Neural cell (in vitro differentiated cells): ENCODE measurements at regions not wholly inside any gene's neighbourhood (a gene's known extent, or its start where the extent isn't known, plus 50 kb on each side); places are given as distances from the start of the nearest gene placed in this dataset.

Experiments used
- EP300 ChIP-seq: fragments of 450-650 bp; conservative IDR thresholded peaks from 2 replicates; pipeline ENCODE4 v1.6.1; 2014; ENCODE audit warnings: antibody characterized with exemption, mild to moderate bottlenecking, moderate library complexity; ENCODE audit not compliant: poor library complexity, severe bottlenecking
- EZH2 ChIP-seq: fragments of 200-600, 300-800 bp; shearing (Covaris generic), sonication (generic); IDR thresholded peaks from 2 replicates; pipeline ENCODE4 v1.6.1; 2014; ENCODE audit warnings: antibody characterized with exemption, low read length, borderline replicate concordance, mild to moderate bottlenecking; ENCODE audit not compliant: insufficient read depth, poor library complexity, severe bottlenecking
- MXI1 ChIP-seq: fragments of 450-650 bp; conservative IDR thresholded peaks from 2 replicates; pipeline ENCODE4 v1.6.1; 2014; ENCODE audit warnings: antibody characterized with exemption, mild to moderate bottlenecking; ENCODE audit not compliant: poor library complexity, severe bottlenecking
- POLR2AphosphoS5 ChIP-seq: IDR thresholded peaks from 2 replicates; pipeline ENCODE4 v1.6.1; 2012
- TF ChIP-seq, protein P1 (sequence below): IDR thresholded peaks from 2 replicates; pipeline ENCODE4 v1.6.1; 2012; ENCODE audit warnings: borderline replicate concordance
- TF ChIP-seq, protein P2 (sequence below): fragments of 450-650 bp; IDR thresholded peaks from 2 replicates; pipeline ENCODE4 v1.5.1; 2014; ENCODE audit warnings: antibody characterized with exemption, mild to moderate bottlenecking, moderate library complexity; ENCODE audit not compliant: poor library complexity, severe bottlenecking

DNA sequence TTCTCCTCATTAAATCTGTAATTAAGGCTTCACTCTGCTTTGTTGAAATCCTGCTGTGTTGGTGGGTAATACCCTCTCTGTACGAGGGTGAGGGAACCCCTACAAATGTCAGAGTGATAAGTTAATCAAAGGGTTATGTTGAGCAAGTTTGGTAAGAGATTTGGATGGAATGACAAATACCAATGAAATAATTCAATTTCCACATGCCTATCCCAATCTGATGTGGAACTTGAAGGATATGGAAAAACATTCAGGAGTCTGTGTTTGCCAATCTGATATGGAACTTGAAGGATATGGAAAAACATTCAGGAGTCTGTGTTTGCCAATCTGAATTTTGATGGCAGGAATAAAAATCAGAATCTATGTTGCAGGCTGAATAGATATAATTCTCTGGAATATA, 910.2 kb downstream of the TUSC7 start:
- TF ChIP-seq, protein P1, sequence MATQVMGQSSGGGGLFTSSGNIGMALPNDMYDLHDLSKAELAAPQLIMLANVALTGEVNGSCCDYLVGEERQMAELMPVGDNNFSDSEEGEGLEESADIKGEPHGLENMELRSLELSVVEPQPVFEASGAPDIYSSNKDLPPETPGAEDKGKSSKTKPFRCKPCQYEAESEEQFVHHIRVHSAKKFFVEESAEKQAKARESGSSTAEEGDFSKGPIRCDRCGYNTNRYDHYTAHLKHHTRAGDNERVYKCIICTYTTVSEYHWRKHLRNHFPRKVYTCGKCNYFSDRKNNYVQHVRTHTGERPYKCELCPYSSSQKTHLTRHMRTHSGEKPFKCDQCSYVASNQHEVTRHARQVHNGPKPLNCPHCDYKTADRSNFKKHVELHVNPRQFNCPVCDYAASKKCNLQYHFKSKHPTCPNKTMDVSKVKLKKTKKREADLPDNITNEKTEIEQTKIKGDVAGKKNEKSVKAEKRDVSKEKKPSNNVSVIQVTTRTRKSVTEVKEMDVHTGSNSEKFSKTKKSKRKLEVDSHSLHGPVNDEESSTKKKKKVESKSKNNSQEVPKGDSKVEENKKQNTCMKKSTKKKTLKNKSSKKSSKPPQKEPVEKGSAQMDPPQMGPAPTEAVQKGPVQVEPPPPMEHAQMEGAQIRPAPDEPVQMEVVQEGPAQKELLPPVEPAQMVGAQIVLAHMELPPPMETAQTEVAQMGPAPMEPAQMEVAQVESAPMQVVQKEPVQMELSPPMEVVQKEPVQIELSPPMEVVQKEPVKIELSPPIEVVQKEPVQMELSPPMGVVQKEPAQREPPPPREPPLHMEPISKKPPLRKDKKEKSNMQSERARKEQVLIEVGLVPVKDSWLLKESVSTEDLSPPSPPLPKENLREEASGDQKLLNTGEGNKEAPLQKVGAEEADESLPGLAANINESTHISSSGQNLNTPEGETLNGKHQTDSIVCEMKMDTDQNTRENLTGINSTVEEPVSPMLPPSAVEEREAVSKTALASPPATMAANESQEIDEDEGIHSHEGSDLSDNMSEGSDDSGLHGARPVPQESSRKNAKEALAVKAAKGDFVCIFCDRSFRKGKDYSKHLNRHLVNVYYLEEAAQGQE, result no peak
- TF ChIP-seq, protein P2, sequence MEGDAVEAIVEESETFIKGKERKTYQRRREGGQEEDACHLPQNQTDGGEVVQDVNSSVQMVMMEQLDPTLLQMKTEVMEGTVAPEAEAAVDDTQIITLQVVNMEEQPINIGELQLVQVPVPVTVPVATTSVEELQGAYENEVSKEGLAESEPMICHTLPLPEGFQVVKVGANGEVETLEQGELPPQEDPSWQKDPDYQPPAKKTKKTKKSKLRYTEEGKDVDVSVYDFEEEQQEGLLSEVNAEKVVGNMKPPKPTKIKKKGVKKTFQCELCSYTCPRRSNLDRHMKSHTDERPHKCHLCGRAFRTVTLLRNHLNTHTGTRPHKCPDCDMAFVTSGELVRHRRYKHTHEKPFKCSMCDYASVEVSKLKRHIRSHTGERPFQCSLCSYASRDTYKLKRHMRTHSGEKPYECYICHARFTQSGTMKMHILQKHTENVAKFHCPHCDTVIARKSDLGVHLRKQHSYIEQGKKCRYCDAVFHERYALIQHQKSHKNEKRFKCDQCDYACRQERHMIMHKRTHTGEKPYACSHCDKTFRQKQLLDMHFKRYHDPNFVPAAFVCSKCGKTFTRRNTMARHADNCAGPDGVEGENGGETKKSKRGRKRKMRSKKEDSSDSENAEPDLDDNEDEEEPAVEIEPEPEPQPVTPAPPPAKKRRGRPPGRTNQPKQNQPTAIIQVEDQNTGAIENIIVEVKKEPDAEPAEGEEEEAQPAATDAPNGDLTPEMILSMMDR, result no peak
- no peak for TF ChIP-seq EZH2
- TF ChIP-seq POLR2AphosphoS5, result no peak
- TF ChIP-seq EP300, result no peak
- no peak for TF ChIP-seq MXI1
